ENCODE measurements at regions not wholly inside any gene's neighbourhood (a gene's known extent, or its start where the extent isn't known, plus 50 kb on each side); places are given as distances from the start of the nearest gene placed in this dataset.

DNA sequence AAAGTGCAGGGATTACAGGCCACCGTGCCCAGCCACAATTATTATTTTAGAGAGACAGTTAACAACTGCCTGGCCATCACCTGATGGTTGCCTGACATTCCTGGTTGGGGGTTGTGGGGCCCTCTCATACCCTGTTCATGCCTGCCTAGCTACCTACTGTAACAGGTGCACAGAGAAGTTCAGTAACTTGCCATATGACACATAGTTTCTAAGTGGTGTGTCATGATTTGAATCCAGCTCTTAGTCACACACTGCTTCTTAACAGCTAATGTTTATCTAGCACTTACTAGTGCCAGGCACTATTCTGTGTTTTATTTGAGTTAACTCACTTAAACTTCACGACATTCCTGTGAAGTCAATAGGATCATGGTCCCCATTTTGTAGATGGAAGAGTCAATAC, 122.7 kb upstream of the JADE1 start:
- ATAC-seq: no peak
- Histone ChIP-seq H3K27ac (no peak overlapping the region), H3K4me3 (no peak overlapping the region), H3K27me3 (no peaks in the 10 kb centered on the region), H3K9me3 (no peaks in the 10 kb centered on the region), H3K36me3 (no peaks in the 10 kb centered on the region), H3K4me1 (peaks cover 0 to 2% (median 0%) of the 10 kb centered on the region in 9 donors)
- DNase-seq: no peak
- TF ChIP-seq, protein P1, sequence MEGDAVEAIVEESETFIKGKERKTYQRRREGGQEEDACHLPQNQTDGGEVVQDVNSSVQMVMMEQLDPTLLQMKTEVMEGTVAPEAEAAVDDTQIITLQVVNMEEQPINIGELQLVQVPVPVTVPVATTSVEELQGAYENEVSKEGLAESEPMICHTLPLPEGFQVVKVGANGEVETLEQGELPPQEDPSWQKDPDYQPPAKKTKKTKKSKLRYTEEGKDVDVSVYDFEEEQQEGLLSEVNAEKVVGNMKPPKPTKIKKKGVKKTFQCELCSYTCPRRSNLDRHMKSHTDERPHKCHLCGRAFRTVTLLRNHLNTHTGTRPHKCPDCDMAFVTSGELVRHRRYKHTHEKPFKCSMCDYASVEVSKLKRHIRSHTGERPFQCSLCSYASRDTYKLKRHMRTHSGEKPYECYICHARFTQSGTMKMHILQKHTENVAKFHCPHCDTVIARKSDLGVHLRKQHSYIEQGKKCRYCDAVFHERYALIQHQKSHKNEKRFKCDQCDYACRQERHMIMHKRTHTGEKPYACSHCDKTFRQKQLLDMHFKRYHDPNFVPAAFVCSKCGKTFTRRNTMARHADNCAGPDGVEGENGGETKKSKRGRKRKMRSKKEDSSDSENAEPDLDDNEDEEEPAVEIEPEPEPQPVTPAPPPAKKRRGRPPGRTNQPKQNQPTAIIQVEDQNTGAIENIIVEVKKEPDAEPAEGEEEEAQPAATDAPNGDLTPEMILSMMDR (IDR thresholded peaks at IDR 0.05): no peak
- WGBS, 2 donors: 93 to 99% methylated on average over 2 of the region's 2 CpGs
- intact Hi-C loops (cut with DNase I): no loop called here

DNA sequence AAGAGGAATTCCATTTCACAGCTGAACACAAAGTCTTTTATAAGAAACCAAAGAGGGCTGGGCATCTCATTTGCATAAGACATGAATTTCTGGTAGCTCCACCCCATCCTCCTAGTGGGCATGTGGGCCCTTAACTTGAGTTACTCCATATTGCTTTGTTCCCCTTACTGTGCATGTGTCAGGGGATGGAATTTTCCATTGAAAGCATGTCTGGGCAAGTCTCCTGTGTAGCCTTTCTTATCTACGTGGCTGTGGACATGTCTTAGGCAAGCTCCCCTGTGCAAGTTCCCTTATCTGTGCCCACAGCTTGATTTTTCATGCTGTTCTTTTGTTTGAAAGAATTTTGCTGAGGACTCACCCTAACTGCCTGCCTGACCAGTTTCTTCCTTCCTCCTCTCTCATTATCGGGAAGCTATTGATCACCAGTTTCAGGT, 123.5 kb upstream of the JADE1 start:
- 82 to 92% methylated on average over 2 of the region's 2 CpGs for WGBS, 2 donors
- Histone ChIP-seq H3K9me3 (no peaks in the 10 kb centered on the region), H3K27ac (no peak overlapping the region), H3K4me1 (peaks cover 0 to 2% (median 0%) of the 10 kb centered on the region in 9 donors), H3K4me3 (no peak overlapping the region), H3K27me3 (no peaks in the 10 kb centered on the region), H3K36me3 (no peaks in the 10 kb centered on the region)
- no peak for DNase-seq
- ATAC-seq: no peak
- intact Hi-C loops (cut with DNase I): no loop called here
- TF ChIP-seq, protein P1 (IDR thresholded peaks at IDR 0.05): no peak

DNA sequence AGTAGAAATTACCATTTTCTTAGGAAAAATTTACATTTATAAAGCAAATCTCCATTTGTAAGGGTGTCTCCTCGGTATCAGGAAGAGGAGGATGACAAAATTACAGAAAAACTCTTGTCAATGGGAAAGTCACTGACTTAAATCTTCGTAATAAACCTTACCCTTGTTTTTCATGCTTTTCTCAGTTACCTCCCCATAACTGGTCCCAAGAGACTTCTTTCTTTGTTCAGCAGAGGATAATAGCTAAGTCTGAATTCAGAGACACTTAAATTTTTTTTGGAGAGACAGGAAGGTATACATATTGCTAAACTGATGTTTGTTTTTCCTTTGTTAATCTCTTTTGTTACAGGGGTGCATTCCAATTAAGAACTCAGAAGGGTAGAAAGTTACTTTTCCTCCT, 125.5 kb upstream of the JADE1 start:
- intact Hi-C loops (cut with DNase I): no loop called here
- Histone ChIP-seq H3K9me3 (no peaks in the 10 kb centered on the region), H3K27ac (no peak overlapping the region), H3K27me3 (no peaks in the 10 kb centered on the region), H3K4me3 (no peak overlapping the region), H3K36me3 (no peaks in the 10 kb centered on the region), H3K4me1 (no peaks in the 10 kb centered on the region)
- DNase-seq (no peak), ATAC-seq (no peak)
- TF ChIP-seq, protein P1 (IDR thresholded peaks at IDR 0.05): no peak
- 75 to 76% methylated on average over 2 of the region's 2 CpGs for WGBS, 2 donors

DNA sequence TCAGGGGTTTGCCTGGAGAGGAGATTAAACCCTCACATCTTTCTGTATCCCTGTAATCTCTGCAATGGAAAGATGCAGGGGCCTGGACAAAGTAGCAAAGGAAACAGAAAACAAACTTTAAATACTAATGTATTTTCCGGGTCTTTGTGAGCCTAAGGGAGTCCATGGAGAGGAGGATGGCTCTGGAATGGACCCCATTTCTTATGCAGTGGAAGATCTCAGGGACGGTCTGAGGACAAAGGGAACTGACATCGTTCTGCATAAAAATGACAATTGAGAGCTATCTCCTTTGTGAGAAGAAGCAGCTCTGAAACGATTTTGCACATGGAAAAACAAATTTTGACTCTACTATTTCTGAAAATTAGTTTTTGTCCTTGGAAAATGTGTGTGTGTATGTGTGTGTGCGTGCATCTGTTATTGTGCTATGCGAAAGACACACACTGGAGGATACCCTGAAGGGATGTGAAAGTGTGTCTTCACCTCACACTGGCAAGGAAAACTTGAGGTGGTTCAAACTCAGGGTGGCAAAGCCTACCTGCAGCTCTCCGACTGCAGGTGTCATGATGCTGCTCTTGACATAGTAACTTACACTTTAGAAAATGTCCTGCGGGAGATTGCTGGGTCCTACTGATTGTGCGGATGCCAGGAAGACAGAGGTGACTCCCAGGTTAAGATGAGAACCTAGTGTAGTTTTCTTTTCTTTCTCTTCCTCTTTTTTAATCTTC, 126.4 kb upstream of the JADE1 start:
- intact Hi-C loops (cut with DNase I): no loop called here
- Histone ChIP-seq H3K36me3 (no peaks in the 10 kb centered on the region), H3K4me1 (no peaks in the 10 kb centered on the region), H3K27me3 (no peaks in the 10 kb centered on the region), H3K9me3 (no peaks in the 10 kb centered on the region), H3K27ac (no peak overlapping the region), H3K4me3 (no peak overlapping the region)
- WGBS, 2 donors: 62 to 68% methylated on average over 9 of the region's 9 CpGs
- ATAC-seq (no peak), DNase-seq (no peak)
- TF ChIP-seq, protein P1 (IDR thresholded peaks at IDR 0.05): no peak

Data from heart right ventricle (tissue), 16 donors.